HEK293 (cell line): ENCODE measurements at regions not wholly inside any gene's neighbourhood (a gene's known extent, or its start where the extent isn't known, plus 50 kb on each side); places are given as distances from the start of the nearest gene placed in this dataset.

ENCODE experiments used
- CTCF ChIP-seq: fragments of 450-650 bp; formaldehyde crosslinking; IDR thresholded peaks from 2 replicates; pipeline ENCODE4 v1.5.1; 2016; ENCODE audit warnings: missing biosample characterization, missing genetic modification characterization
- EGR2 ChIP-seq: fragments of 450-650 bp; formaldehyde crosslinking; IDR thresholded peaks from 2 replicates; pipeline ENCODE4 v1.5.1; 2016; ENCODE audit warnings: low read depth, missing biosample characterization, missing genetic modification characterization
- GLI2 ChIP-seq: fragments of 450-650 bp; formaldehyde crosslinking; IDR thresholded peaks from 2 replicates; pipeline ENCODE4; 2017; ENCODE audit warnings: missing biosample characterization, missing genetic modification characterization, low read depth, borderline replicate concordance
- HOXD13 ChIP-seq: sonication (generic); formaldehyde crosslinking; IDR thresholded peaks from 2 replicates; pipeline ENCODE4 v1.8.0; 2022; ENCODE audit warnings: missing genetic modification reagents, borderline replicate concordance
- OVOL3 ChIP-seq: fragments of 450-650 bp; formaldehyde crosslinking; IDR thresholded peaks from 2 replicates; pipeline ENCODE4 v1.5.1; 2016; ENCODE audit warnings: missing biosample characterization, missing genetic modification characterization
- RBAK ChIP-seq: fragments of 450-650 bp; formaldehyde crosslinking; IDR thresholded peaks from 2 replicates; pipeline ENCODE4 v1.5.1; 2016; ENCODE audit warnings: missing biosample characterization, missing genetic modification characterization
- REPIN1 ChIP-seq: fragments of 450-650 bp; formaldehyde crosslinking; IDR thresholded peaks from 2 replicates; pipeline ENCODE4 v1.5.1; 2017; ENCODE audit warnings: missing biosample characterization, missing genetic modification characterization, low read depth
- TSHZ1 ChIP-seq: fragments of 450-650 bp; formaldehyde crosslinking; IDR thresholded peaks from 2 replicates; pipeline ENCODE4 v1.5.1; 2016; ENCODE audit warnings: missing biosample characterization, missing genetic modification characterization, borderline replicate concordance
- ZBTB6 ChIP-seq: fragments of 450-650 bp; formaldehyde crosslinking; IDR thresholded peaks from 2 replicates; pipeline ENCODE4 v1.5.1; 2017; ENCODE audit warnings: missing biosample characterization, missing genetic modification characterization
- ZNF211 ChIP-seq: fragments of 450-650 bp; formaldehyde crosslinking; IDR thresholded peaks from 2 replicates; pipeline ENCODE4 v1.5.1; 2016; ENCODE audit warnings: low read depth, missing biosample characterization, missing genetic modification characterization
- ZNF221 ChIP-seq: fragments of 450-650 bp; formaldehyde crosslinking; IDR thresholded peaks from 2 replicates; pipeline ENCODE4 v1.5.1; 2017; ENCODE audit warnings: missing biosample characterization, missing genetic modification characterization, borderline replicate concordance
- ZNF274 ChIP-seq, 2 experiments: fragments of 200-500 bp in 1 of 2; fragments of 450-650 bp in 1 of 2; sonication (Bioruptor generic) in 1 of 2; formaldehyde crosslinking in 1 of 2; IDR thresholded peaks; 2 replicates each; pipeline versions ENCODE4 v1.5.1 to v1.6.1; 2014 to 2016; ENCODE audit warnings: borderline replicate concordance in 1 of 2, inconsistent platforms in 1 of 2, low read length in 1 of 2, missing biosample characterization in 1 of 2, missing genetic modification characterization in 1 of 2
- ZNF302 ChIP-seq: fragments of 450-650 bp; formaldehyde crosslinking; IDR thresholded peaks from 2 replicates; pipeline ENCODE4 v1.5.1; 2016; ENCODE audit warnings: missing biosample characterization, missing genetic modification characterization, low read depth
- ZNF37A ChIP-seq: fragments of 450-650 bp; IDR thresholded peaks from 2 replicates; pipeline ENCODE4 v1.5.1; 2018; ENCODE audit warnings: missing biosample characterization, missing genetic modification characterization
- ZNF449 ChIP-seq: fragments of 450-650 bp; formaldehyde crosslinking; IDR thresholded peaks from 2 replicates; pipeline ENCODE4 v1.5.1; 2017; ENCODE audit warnings: missing biosample characterization, mild to moderate bottlenecking, missing genetic modification characterization, moderate library complexity
- ZNF544 ChIP-seq: fragments of 450-650 bp; formaldehyde crosslinking; IDR thresholded peaks from 2 replicates; pipeline ENCODE4 v1.5.0; 2017; ENCODE audit warnings: missing biosample characterization, missing genetic modification characterization
- ZNF558 ChIP-seq: fragments of 450-650 bp; formaldehyde crosslinking; IDR thresholded peaks from 2 replicates; pipeline ENCODE4 v1.5.1; 2016; ENCODE audit warnings: missing biosample characterization, missing genetic modification characterization
- ZNF621 ChIP-seq: fragments of 450-650 bp; formaldehyde crosslinking; IDR thresholded peaks from 2 replicates; pipeline ENCODE4 v1.5.1; 2017; ENCODE audit warnings: missing biosample characterization, missing genetic modification characterization
- ZNF623 ChIP-seq: fragments of 450-650 bp; formaldehyde crosslinking; IDR thresholded peaks from 2 replicates; pipeline ENCODE4 v1.5.1; 2016; ENCODE audit warnings: missing biosample characterization, missing genetic modification characterization
- ZNF658 ChIP-seq: fragments of 450-650 bp; formaldehyde crosslinking; IDR thresholded peaks from 2 replicates; pipeline ENCODE4; 2016; ENCODE audit warnings: missing biosample characterization, missing genetic modification characterization
- ZNF701 ChIP-seq: fragments of 450-650 bp; formaldehyde crosslinking; IDR thresholded peaks from 2 replicates; pipeline ENCODE4 v1.5.1; 2016; ENCODE audit warnings: missing biosample characterization, missing genetic modification characterization
- ZNF768 ChIP-seq: fragments of 450-650 bp; formaldehyde crosslinking; IDR thresholded peaks from 2 replicates; pipeline ENCODE4 v1.5.1; 2018; ENCODE audit warnings: missing biosample characterization, mild to moderate bottlenecking, missing genetic modification characterization
- ZNF791 ChIP-seq: fragments of 450-650 bp; formaldehyde crosslinking; IDR thresholded peaks from 2 replicates; pipeline ENCODE4 v1.5.1; 2016; ENCODE audit warnings: missing biosample characterization, missing genetic modification characterization
- ZSCAN23 ChIP-seq: fragments of 450-650 bp; formaldehyde crosslinking; IDR thresholded peaks from 2 replicates; pipeline ENCODE4 v1.5.1; 2016; ENCODE audit warnings: missing biosample characterization, missing genetic modification characterization
- TF ChIP-seq, protein P1 (sequence below): fragments of 450-650 bp; formaldehyde crosslinking; IDR thresholded peaks from 2 replicates; pipeline ENCODE4 v1.5.1; 2016; ENCODE audit warnings: missing biosample characterization, missing genetic modification characterization
- TF ChIP-seq, protein P2 (sequence below): fragments of 450-650 bp; IDR thresholded peaks from 2 replicates; pipeline ENCODE4 v1.5.1; 2018; ENCODE audit warnings: missing biosample characterization, missing genetic modification characterization

DNA sequence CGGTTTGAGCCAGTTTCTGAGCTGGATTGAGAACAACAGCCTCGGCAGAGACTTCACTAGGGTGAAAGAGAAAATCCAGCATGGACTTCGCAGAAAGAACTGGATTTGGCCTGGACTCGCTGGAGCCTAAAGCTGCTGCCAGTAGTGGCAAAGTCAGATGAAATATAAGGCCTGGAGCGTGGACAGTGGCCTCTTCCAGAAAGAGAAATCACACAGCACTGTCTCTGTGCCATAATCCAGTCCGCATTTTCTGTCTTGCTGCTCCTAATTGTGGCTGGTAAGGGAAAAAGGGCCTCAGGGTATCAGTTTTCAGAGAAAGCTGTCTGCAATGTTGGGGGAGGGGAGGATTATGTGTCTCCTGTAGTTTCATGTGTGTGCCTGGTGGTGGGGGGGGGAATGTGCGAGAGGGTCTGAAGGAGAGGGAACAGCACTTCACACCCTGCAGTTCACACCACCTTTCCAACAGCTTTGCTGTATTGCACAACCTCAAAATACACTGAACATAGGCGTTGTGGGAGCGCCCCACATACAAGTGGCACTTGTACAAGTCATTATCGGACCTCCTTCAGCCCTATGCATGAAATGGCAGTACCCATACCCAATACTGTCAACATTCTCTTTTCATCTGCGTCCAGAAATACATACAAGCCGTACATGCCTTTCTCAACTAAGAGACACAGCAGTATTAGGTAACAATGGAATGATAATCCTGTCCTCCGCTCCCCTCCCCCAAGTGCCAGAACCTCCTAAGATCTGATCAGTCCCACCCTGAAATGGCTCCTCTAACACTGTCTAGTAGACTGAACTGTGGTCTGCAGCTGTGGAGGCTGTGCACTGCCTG, 107.5 kb upstream of the ATF7IP start (continued):
- 0 out of 2 replicates have a peak, but pooled peaks have one; percentile 44 for TF ChIP-seq CTCF (tag by site-specific recombination)
- TF ChIP-seq ZNF558 (tag by site-specific recombination) = peak; percentile 94
- TF ChIP-seq ZNF37A (tag by site-specific recombination) = peak; percentile 74; the same call in 1 of the 2 replicates
- no peak for TF ChIP-seq ZNF211 (tag by site-specific recombination)
- TF ChIP-seq GLI2 = peak; percentile 66; the same call in 1 of the 2 replicates
- TF ChIP-seq EGR2 (tag by site-specific recombination) = no peak
- TF ChIP-seq ZSCAN23 = peak; percentile 87
- TF ChIP-seq ZNF621 (tag by site-specific recombination) = no peak
- TF ChIP-seq, protein P1, sequence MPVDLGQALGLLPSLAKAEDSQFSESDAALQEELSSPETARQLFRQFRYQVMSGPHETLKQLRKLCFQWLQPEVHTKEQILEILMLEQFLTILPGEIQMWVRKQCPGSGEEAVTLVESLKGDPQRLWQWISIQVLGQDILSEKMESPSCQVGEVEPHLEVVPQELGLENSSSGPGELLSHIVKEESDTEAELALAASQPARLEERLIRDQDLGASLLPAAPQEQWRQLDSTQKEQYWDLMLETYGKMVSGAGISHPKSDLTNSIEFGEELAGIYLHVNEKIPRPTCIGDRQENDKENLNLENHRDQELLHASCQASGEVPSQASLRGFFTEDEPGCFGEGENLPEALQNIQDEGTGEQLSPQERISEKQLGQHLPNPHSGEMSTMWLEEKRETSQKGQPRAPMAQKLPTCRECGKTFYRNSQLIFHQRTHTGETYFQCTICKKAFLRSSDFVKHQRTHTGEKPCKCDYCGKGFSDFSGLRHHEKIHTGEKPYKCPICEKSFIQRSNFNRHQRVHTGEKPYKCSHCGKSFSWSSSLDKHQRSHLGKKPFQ (tag by site-specific recombination) = peak; percentile 100
- 0 out of 2 replicates have a peak, but pooled peaks have one; percentile 18 for TF ChIP-seq RBAK (tag by site-specific recombination)
- TF ChIP-seq TSHZ1 (tag by site-specific recombination) = peak; percentile 86
- TF ChIP-seq ZBTB6 (tag by site-specific recombination) = peak; percentile 88
- no peak for TF ChIP-seq ZNF274 (IDR thresholded peaks at IDR 0.05; ENCODE audit: low read length)
- TF ChIP-seq ZNF274 (tag by site-specific recombination; IDR thresholded peaks at IDR 0.05; ENCODE audit: borderline replicate concordance) = peak; percentile 69; the same call in 1 of the 2 replicates
- TF ChIP-seq HOXD13 = no peak
- no peak for TF ChIP-seq ZNF791 (tag by site-specific recombination)
- TF ChIP-seq ZNF302 (tag by site-specific recombination) = no peak
- no peak; the same call in 1 of the 2 replicates for TF ChIP-seq REPIN1 (tag by site-specific recombination)
- peak; percentile 100 for TF ChIP-seq ZNF768 (tag by site-specific recombination)
- no peak; the same call in 1 of the 2 replicates for TF ChIP-seq ZNF701 (tag by site-specific recombination)
- TF ChIP-seq OVOL3 = peak; percentile 59; the same call in 1 of the 2 replicates
- peak; percentile 76; the same call in 1 of the 2 replicates for TF ChIP-seq ZNF449 (tag by site-specific recombination)
- no peak for TF ChIP-seq ZNF658 (tag by site-specific recombination)
- TF ChIP-seq, protein P2, sequence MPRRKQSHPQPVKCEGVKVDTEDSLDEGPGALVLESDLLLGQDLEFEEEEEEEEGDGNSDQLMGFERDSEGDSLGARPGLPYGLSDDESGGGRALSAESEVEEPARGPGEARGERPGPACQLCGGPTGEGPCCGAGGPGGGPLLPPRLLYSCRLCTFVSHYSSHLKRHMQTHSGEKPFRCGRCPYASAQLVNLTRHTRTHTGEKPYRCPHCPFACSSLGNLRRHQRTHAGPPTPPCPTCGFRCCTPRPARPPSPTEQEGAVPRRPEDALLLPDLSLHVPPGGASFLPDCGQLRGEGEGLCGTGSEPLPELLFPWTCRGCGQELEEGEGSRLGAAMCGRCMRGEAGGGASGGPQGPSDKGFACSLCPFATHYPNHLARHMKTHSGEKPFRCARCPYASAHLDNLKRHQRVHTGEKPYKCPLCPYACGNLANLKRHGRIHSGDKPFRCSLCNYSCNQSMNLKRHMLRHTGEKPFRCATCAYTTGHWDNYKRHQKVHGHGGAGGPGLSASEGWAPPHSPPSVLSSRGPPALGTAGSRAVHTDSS (tag by site-specific recombination) = peak; percentile 63; the same call in 1 of the 2 replicates
- TF ChIP-seq ZNF623 (tag by site-specific recombination) = peak; percentile 40
- 0 out of 2 replicates have a peak, but pooled peaks have one; percentile 59 for TF ChIP-seq ZNF221 (tag by site-specific recombination)
- no peak for TF ChIP-seq ZNF544 (tag by site-specific recombination)
